Lower lobe of right lung (tissue), 2 donors: ENCODE measurements at regions not wholly inside any gene's neighbourhood (a gene's known extent, or its start where the extent isn't known, plus 50 kb on each side); places are given as distances from the start of the nearest gene placed in this dataset.
A peak's percentile ranks its signal among the peaks of the same experiment; 100 is the strongest.
"Not testable (repeated sequence)": the region's sequence is repeated elsewhere in the genome, so short reads cannot be mapped to it uniquely, and the experiment has no call there.

Experiments used
- ATAC-seq, 2 donors: fragments of 200-7000 bp; cut with Tn5 transposase; one replicate each; pipeline ENCODE4 v1.9.1; 2020 to 2022; ENCODE audit warnings: mild to moderate bottlenecking in 2 of 2, moderate library complexity in 2 of 2
- DNase-seq: peaks from one replicate; pipeline ENCODE4 v3.0.0-alpha.2; 2020
- H3K27ac ChIP-seq: fragments of 200-600 bp; one replicate; pipeline ENCODE4 v1.8.0; 2022
- H3K27me3 ChIP-seq: fragments of 200-600 bp; one replicate; pipeline ENCODE4 v1.8.0; 2022; ENCODE audit warnings: low read depth
- H3K36me3 ChIP-seq: fragments of 200-600 bp; one replicate; pipeline ENCODE4 v1.8.0; 2022; ENCODE audit warnings: mild to moderate bottlenecking
- H3K4me1 ChIP-seq: fragments of 200-600 bp; one replicate; pipeline ENCODE4 v1.8.0; 2022
- H3K4me3 ChIP-seq: fragments of 200-600 bp; one replicate; pipeline ENCODE4 v1.8.0; 2022; ENCODE audit warnings: mild to moderate bottlenecking
- H3K9me3 ChIP-seq: fragments of 200-600 bp; one replicate; pipeline ENCODE4 v1.8.0; 2022
- intact Hi-C: fragments of 100-400 bp; cut with DNase I; formaldehyde crosslinking; loops from one replicate; pipeline ENCODE4 v1.11.0; 2022
- TF ChIP-seq, protein P1 (sequence below): fragments of 200-600 bp; IDR thresholded peaks from one replicate; pipeline ENCODE4 v1.8.0; 2022; ENCODE audit warnings: antibody characterized with exemption, mild to moderate bottlenecking
- donor health status: DM: no; HTN: yes; CAD: no; lungs with severe emphysema.

DNA sequence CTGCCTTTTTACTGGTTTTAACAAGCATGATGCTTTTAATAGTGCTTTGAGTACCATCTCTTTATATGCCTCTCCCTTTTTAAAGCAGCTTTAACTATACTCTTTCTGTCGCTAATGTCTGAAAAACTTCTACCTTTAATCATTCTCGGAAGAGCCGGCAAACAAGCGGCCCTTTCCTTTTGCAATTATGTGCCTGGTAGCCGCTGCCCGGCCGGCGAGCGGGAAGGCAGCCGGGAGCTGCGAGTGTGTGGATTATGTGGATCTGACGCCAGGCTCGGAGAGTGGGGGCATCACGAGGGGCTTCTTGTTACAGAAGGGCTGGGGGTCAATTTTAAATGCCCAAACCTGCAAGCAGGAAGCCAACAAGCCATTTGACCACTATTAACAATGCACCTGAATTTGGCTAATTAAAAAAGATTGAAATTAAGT lies 120.9 kb downstream of the BUB3 start:
- Histone ChIP-seq H3K4me1 (no peaks in the 10 kb centered on the region), H3K9me3 (no peaks in the 10 kb centered on the region), H3K4me3 (peak overlapping the region; percentile 30), H3K36me3 (no peaks in the 10 kb centered on the region), H3K27ac (no peak overlapping the region), H3K27me3 (no peaks in the 10 kb centered on the region)
- ATAC-seq (peak in 1 of 2 donors; percentile 49), DNase-seq (no peak)
- intact Hi-C loops = no loop called here
- TF ChIP-seq, protein P1, sequence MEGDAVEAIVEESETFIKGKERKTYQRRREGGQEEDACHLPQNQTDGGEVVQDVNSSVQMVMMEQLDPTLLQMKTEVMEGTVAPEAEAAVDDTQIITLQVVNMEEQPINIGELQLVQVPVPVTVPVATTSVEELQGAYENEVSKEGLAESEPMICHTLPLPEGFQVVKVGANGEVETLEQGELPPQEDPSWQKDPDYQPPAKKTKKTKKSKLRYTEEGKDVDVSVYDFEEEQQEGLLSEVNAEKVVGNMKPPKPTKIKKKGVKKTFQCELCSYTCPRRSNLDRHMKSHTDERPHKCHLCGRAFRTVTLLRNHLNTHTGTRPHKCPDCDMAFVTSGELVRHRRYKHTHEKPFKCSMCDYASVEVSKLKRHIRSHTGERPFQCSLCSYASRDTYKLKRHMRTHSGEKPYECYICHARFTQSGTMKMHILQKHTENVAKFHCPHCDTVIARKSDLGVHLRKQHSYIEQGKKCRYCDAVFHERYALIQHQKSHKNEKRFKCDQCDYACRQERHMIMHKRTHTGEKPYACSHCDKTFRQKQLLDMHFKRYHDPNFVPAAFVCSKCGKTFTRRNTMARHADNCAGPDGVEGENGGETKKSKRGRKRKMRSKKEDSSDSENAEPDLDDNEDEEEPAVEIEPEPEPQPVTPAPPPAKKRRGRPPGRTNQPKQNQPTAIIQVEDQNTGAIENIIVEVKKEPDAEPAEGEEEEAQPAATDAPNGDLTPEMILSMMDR = no peak

DNA sequence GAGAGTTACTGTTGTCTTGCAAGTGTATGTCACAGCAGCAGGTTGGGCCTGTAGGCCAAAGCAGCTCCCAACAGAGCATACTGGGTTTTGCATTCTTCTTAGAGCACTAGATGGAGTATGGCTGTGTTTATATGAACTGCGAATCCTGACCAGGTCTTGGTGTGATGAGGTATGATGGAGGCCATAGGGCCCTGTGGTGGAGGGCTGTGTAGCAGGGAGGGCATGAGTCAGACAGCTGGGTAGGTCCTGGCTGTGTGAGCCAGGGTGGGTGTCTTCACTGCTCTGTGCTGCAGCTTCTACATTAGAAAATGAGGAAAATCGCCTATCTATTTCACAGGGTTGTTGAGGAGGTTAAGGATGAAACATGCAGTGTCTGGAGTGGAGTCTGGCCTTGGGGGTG lies 124.2 kb downstream of the BUB3 start:
- DNase-seq = no peak
- no peak for ATAC-seq
- H3K36me3 ChIP-seq = no peaks in the 10 kb centered on the region
- H3K9me3 ChIP-seq = no peaks in the 10 kb centered on the region
- intact Hi-C loops = no loop called here
- H3K4me1 ChIP-seq = no peaks in the 10 kb centered on the region
- TF ChIP-seq, protein P1 = no peak
- no peaks in the 10 kb centered on the region for H3K27me3 ChIP-seq
- no peak overlapping the region for H3K27ac ChIP-seq
- H3K4me3 ChIP-seq = no peak overlapping the region

DNA sequence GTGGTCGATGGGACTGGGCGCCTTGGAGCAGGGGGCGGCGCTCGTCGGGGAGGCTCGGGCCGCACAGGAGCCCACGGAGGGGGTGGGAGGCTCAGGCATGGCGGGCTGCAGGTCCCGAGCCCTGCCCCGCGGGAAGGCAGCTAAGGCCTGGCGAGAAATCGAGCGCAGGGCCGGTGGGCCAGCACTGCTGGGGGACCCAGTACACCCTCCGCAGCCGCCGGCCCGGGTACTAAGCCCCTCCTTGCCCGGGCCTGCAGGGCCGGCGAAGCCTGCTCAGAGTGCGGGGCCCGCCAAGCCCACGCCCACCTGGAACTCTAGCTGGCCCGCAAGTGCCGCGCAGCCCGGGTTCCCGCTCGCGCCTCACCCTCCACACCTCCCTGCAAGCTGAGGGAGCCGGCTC lies 129.2 kb downstream of the BUB3 start:
- not testable (repeated sequence) for DNase-seq

DNA sequence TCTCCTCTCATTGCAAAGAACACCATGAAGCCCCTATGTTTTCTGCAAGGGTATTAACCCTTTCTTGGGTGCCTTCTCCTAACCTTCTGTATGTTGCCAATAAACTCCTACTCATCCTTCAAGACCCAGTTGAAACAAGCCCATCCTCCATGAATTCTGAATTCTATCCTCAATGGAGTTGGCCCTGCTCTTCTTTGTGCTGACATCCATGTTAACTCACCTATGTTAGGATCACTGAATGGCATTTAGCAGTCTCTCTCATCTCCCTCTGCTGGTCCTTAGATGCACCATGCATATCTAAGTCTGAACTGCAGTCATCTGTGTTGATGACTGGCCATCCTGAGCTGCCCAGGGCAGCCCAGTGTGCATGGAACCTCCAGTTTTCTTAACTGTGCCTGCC lies 129.8 kb downstream of the BUB3 start:
- no peaks in the 10 kb centered on the region for H3K27me3 ChIP-seq
- H3K9me3 ChIP-seq = no peaks in the 10 kb centered on the region
- no peak overlapping the region for H3K27ac ChIP-seq
- DNase-seq = no peak
- intact Hi-C loops = no loop called here
- no peaks in the 10 kb centered on the region for H3K36me3 ChIP-seq
- TF ChIP-seq, protein P1 = no peak
- ATAC-seq = no peak
- no peaks in the 10 kb centered on the region for H3K4me1 ChIP-seq
- H3K4me3 ChIP-seq = no peak overlapping the region

More for the DNA sequence above, 129.2 kb downstream of the BUB3 start:
- H3K36me3 ChIP-seq, H3K4me1 ChIP-seq, H3K27me3 ChIP-seq, ATAC-seq, H3K27ac ChIP-seq, H3K4me3 ChIP-seq, H3K9me3 ChIP-seq, intact Hi-C loops: not testable (repeated sequence)

DNA sequence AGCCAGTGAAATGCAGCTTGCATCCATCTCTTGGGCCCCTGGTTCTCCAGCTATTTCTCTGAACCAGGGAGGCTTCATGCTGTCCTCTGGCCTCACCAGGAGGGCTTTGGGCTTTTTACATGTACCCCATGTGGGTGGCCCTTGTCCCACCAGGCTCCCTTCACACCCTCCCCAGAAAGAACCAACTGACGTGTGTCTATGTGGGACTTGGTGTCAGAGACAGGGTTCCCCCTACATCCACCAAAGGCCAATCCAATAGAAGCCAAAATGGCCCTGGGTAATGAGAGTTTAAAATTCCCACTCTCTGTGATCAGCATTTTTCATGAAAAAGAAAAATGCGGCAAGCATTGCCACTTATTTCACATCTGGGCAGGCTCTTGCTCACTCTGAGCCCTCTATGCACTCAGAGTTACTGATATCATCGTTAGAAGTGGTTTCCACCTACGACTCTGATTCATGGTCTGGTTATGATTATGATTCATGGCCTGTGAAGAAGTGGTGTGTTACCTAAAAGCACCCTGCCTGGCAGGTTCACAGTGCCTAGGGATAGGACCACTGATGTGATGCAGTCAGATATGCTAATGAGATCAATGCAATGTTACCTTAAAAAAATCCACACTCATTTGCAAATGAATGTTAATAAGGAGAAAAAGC lies 133.5 kb downstream of the BUB3 start:
- Histone ChIP-seq H3K27ac (no peak overlapping the region), H3K4me1 (no peaks in the 10 kb centered on the region), H3K27me3 (no peaks in the 10 kb centered on the region), H3K9me3 (no peaks in the 10 kb centered on the region), H3K4me3 (no peak overlapping the region), H3K36me3 (no peaks in the 10 kb centered on the region)
- ATAC-seq (peak; percentile 48 to 52), DNase-seq (no peak)
- intact Hi-C loops = no loop called here
- TF ChIP-seq, protein P1 = no peak

DNA sequence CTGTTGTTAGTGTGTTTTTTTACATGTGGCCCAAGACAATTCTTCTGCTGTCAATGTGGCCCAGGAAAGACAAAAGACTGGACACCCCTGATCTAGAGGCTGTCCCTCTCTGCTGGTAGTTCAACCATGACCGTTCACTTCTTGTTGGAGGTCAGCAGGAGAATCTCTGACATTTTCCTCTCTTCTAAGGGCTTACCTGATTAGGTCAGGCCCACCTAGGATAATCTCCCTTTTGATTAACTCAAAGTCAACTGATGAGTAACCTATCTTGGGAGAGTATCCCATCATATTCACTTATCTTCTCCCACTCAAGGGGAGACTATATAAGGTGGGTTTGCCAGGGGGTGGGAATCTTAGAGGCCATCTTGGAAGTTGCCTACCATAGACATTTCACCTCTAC lies 135.2 kb downstream of the BUB3 start:
- H3K27ac ChIP-seq = no peak overlapping the region
- ATAC-seq = no peak
- intact Hi-C loops = no loop called here

More for the DNA sequence above, 135.2 kb downstream of the BUB3 start:
- Histone ChIP-seq H3K9me3 (no peaks in the 10 kb centered on the region), H3K4me3 (no peak overlapping the region), H3K27me3 (no peaks in the 10 kb centered on the region), H3K4me1 (no peaks in the 10 kb centered on the region), H3K36me3 (no peaks in the 10 kb centered on the region)
- TF ChIP-seq, protein P1 = no peak
- DNase-seq = no peak
